Limb (tissue), 2 donors: ENCODE measurements at regions not wholly inside any gene's neighbourhood (a gene's known extent, or its start where the extent isn't known, plus 50 kb on each side); places are given as distances from the start of the nearest gene placed in this dataset.

ENCODE experiments used
- DNase-seq, 2 donors: peaks; one replicate each; pipeline ENCODE4 v3.0.0-alpha.2; 2016; ENCODE audit errors: extremely low spot score in 2 of 2

DNA sequence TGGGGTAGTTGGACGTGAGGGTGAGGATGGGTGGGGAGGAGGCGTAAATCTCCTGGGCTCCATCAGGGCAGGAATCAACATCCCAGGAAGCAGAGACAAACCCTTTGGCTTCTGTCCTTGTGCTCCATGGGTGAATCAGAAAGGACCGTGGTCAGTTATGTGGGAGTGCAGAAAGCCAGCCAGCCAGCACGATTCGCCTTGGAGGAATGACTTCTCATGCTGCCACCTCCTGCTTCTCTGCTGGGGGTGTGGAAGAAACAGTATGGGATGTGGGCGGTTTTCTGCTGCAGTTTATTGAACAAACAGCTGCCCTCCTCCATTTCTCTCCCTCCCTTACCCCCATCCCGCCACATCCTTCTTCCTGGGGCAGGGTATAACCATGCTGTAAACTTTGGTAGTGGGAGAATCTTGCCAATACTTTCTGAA, 214.5 kb downstream of the SOX4 start:
- no peak for DNase-seq

DNA sequence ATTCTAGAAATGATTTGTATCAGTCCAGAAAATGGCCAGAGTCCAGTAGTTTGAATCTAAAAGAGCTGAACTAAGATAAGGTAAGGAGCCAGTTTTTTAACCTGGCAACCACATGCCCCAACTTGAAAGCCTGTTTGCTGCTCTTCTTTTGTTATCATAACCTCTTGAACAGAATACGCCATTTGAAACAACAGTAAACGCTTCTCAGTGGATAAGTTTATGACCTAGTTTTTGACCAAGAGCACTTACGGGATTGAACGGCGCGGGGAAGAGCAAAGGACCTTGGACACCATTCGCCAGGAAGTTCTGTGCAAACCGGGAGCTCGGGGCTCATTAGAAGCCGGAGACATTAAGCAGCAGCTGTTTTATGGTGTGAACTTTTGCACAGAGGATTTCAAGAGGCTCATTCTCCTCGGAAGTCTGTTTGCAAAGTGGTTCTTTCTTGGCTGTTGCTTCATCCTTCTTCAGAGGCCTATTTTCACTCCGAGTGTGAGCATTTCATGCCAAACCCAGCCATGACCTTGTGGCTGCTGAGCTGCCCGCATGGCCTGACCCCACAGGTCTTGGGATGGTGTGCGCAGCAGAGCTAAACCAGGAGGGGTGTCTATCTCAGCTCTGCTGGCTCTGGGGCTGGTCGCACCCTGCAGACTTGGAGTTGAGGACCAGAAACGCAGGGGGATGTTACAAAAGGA, 215.1 kb downstream of the SOX4 start:
- DNase-seq: peak in 1 of 2 donors; percentile 64

DNA sequence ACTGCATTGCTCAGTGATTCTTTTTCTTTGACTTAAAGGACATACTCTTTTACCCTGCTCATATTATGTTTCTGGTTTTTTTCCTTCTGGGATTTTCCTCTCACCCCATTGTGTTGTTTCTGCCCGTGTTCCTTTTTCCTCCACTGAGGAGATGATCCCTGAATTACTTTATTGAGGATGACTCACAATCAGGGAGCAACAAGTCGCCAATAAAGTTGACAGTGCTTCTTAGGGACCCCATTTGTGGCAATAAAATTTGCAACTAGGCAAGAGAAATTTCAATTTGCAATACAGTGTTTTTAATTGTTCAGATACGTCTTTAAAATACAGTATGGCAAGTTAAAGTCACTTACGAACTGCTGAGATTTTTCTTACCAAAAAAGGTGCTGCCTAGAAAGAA, 217.9 kb downstream of the SOX4 start:
- no peak for DNase-seq

DNA sequence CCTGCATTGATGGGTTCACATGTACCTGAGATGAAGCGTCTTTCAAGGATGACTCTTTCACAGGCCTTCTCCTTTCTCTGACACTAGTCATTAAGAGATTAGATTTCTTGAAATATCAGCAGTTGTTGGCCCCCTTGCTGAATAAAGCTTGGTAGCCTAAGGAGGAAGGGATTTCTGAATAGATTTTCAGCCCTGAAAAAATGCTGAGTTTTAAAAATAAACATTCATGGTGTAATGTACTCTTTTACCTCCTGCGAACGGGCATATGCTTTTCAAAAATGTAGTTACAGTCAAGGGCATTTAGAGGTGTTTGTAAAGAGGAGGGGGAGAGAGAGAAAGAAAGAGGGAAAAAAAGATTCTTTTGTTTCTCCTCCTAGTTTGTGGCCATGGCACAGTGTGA, 222.7 kb downstream of the SOX4 start:
- DNase-seq: no peak

DNA sequence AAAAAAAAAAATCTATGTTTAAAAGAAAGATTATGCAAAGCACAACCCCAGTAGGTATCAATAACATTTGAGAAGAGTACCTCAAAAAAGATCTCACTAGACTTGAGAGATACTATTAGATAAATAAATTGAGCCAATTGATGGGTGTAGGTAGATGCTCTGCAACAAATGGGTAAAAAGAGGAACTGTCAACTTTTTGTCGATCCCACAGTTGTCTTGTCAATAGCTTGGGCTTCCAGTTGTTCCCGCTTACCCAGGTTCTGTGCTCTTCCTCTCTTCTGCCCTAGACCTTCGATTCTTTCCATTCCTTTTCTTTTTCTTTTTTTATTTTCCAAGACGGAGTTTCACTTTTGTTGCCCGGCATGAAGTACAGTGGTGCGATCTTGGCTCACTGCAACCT, 226.9 kb downstream of the SOX4 start:
- no peak for DNase-seq

DNA sequence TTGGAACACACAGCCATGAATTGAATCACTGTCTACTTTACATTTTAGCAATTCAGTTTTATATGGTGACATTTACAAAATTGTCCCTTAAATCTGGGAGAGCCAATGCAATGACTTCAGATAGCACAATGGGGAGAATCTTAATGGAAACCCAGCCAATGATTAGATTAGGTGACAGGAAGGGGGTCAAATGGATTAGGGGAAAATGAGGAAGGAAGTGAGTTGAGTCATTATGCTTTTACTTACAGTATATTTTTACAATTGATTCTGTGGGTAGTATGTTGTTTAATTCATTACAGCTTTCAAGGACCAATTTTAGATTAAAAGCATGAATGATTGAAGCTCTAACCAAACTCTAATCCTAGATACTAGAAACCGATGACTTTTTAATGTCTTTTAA, 229.8 kb downstream of the SOX4 start:
- DNase-seq: no peak

DNA sequence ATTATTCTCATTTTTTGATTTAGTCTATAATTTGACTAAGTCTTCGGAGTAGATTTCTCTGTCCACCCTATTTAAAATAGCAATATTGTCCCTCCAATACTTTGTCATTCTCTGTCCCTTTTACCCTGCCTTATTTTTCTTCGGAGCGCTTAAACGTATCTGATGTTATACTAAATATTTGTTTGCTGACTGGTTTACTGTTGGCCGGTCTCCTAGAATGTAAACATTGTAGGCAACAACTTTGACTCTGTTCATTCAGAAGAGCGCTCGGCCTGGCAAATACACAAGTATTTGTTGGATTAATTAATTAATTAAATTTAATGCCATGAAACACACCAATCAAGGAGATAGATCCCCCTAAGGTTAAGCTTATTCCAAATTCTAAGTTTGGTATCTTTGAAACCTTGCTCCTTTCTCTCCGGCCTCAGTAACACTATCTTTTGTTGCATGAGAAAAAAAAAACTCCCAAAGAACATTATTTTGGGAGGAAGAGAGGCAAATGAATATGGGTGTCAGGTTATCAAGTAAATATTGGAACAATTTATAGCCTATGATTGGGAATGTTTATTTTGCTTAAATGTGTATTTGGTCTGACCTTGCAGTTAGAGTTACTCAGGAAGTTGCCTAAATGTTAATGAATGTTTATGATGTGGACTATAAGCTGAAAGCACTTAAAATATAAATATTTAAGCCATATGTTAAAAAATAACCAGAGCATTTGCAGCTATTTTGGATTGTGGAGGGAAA, 231.1 kb downstream of the SOX4 start:
- no peak for DNase-seq

DNA sequence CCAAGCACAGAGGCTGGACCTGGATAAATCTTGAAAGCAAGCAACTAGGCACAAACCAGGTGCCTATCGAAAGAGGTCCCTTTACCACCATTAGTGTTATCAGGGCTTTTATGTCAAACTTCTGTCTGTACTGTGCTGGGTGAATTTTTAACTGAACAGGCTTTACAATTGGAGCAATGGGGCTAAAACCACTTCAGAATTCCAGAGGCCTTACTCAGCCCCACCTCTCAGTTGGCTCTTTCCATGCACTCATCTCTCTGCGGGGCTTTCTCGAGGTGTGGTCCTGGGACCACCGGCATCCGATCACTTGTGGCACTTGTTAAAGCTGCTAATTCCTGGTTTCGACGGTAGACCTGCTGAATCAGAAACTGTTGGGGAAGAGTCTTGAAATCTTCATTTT, 232.5 kb downstream of the SOX4 start:
- DNase-seq: no peak

DNA sequence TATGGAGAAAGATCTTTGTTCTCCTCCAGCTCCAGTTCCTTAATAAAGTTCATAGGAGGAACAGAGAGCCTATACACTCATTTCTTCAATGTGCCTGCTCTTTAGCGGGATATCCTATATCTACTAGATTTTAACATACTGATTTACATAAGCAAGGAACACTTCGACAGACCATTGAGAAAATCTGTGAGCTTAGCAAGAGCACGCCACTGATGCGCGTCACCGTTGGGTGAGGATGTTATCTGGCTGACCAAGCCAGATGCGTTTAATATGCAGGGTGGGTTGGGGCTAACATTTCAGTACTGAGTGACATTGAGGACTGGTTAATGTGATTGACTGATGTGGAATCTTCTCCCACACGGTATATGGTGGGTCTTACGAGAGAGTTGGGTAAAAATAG, 233.4 kb downstream of the SOX4 start:
- DNase-seq: no peak

DNA sequence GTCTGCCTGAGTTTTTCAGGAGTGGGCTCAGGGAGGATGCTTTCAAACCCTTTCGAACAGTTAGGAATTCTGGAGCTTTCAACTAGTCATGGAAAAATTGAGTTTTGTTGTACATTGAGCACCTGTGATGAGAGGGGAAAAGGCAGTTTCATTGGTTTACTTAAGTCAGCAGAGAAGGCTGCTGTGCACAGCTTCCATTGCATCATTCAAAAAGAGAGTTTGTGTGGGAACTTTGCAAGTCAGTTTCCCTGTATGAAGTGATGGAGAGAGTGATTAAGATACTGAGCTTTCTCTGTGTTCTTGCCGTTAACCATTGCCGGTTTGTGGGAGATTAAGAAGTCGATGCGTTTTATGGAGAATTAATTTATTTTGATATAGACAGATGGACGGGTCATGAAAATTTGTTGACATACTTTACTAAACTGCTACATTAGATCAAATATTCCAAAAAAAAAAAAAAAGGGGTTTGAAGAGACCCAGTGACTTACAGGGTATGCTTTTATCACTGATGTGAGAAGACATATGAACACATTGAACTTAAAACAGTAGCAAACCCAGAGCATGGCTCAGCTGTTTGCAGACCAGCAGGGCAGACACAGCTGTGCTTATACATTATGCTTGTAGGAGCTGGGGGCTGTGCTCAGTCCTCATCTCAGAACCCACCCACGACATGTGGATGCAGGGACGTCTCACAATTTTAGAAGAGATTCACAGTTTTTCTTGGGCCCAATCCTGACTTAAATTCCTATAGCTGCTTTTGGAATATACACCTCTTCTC, 234.1 kb downstream of the SOX4 start:
- no peak for DNase-seq

DNA sequence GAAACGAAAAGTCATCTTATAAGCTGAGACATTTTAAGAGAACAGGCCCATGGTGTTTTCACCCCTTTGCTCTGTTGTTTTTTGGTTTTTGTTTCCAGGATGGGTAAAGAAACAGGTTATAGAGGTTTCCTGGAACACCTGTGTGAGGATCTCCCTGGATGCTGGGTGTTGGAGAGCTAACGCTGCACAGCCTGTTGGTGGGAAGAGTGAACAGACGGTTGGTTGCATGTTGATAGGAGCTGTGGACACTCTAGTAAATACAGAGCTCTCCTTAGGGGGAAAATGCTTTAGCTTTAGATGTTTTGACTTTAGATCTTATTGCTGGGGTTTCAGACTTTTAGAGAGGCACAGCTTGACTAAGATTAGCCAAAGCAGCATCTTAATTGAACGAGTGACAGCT, 235.2 kb downstream of the SOX4 start:
- no peak for DNase-seq

DNA sequence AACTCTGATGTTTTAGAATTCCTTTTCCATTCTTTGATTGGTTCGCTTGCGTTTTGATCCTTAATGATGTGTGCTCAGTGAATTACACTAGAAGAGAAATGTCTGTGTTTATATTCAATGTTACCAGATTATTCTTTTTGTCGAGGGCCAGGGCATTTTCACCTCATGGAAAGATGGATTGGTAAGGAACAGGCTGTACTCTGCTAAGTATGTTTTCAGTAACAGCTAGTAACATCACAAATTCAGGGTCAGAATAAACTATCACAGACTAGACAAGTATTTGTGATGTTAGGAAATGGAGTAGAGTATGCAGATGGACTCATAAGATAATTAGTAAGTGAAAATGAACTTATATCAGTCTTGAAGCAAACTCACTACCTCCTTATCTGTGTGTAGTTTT, 235.6 kb downstream of the SOX4 start:
- no peak for DNase-seq

DNA sequence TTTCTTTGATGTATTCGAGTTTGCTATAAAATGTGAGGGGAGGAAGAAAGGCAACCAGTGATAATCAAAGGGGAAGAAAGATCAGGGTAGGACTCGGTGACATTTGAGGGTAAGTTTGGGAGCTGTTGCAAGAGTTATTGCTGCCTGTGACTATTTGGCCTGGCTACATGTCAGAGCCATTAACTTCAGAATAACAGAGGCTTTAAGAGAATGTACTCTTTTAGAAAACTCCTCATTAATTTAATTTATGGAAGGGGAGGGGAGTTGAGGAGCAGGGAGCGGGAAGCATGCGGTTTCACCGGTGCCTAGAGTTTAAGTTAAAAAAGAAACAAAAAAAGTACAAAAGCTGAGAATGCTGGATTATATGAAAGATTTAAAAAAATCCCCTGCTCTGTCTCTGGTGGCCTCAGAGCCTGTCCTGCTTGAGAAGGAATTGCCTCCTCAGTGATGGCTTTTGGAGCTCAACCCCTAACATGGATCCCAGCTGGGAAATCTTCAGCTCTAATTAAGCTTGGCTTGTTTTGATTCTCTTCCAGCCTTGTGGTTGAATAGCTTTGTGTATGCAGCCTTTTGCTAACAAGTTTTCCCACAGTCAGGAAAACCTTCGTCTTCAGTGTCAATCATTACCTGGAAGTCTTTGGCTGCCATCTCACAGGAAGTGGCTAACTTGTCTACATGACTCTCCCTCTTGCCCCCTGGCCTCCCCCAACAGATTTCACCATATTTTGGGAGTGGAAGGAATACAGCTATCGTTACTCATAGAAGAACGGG, 238.2 kb downstream of the SOX4 start:
- DNase-seq: no peak

DNA sequence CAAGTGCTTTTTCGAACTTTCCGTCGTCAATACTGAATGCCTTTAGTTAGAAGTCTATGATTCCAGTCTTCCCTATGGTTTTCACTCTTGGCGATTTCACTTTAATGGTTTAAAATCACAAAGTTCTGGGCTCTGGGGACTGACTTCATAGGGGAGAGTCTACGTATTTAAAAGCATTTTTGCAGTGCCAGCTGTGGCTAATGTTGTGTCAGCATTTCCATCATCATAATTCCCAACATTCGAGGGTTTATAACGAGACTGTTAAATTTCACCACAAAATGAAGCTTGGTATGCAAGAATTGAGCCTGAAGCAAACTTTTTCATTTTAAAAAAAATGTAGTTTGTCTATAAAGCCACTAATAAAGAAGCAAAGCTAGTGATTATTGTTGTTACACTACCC, 242.7 kb downstream of the SOX4 start:
- no peak for DNase-seq

DNA sequence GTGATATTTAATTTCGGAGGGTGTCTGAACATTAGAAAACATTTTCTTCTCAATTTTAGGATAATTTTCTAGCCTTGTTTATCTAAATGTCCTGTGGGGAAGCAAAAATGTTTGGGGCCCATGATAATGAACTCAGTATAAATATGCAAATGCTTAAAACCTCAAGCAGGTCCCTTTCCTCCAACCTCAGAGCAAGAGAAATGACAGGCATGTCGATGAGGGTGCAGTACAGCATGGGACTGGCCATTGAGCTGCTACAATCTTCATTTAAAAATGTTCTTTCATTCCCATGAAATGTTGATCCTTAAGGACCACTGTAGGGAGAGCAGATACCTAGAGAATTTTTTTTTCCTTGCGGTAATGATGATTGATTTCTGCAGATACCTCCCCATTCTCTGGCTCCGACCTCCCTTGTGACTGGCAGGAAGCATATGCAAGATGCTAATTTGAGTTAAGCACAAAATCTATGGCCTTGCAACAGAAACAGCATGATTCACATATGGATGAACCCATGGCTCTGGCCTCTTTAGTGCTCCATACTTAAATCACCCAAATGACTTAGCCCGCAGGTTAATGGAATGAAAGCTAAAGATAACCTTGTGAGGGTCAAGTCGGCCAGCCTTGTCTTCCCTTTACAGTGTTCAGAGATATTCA, 243.3 kb downstream of the SOX4 start:
- no peak for DNase-seq

DNA sequence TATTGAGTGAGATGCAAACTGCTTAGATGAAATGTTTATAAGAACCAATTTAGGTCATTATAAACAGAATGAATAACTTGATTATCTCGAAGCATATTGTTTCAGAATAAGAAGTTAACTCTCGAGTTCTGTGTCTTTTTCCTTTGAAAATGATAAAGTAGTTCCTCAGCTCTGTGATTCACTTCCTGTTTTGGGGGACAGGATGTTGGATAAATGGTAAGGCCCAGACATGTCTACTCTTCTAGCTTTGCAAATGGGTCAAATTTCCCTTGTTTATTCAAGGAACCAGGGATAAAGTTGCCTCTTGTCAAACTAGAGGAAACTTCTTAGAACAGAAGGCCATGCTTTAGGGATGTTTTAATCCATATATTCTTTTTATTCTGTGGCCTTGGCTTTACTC, 246.9 kb downstream of the SOX4 start:
- no peak for DNase-seq

DNA sequence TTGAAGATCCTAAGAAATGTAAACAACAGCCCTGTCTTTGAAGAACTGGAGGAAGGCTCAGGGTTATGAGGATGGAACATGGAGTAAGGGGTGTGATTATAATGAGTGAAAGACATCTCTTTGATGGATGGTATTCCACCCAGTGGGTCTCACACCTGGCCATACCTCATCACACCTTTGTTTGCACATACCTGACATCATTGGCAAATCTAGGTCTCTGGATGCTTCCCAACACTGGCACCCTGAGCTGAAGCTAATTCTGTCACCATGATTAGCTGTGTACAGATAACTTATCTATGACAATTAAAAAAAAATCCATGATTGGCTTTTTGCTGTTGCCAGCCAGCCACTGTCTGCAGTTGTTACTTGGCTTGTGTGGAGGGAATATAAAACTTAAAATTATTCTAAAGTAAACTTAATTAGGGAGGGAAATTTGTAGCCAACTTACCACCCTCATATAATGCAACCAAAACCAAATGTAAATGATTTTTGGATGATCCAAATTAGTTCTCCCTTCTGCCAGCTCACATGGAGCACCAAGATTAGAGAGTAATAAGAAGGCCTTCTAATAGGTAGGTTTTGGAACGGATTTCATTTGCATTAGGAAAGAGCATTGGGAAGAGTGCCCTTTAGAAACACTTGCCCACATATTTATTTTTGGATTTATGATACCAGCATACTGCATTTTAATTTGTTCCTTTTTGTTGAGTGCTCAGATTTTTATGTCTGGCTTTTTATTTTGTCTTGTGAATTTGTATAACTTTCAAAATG, 249.5 kb downstream of the SOX4 start:
- DNase-seq: no peak

DNA sequence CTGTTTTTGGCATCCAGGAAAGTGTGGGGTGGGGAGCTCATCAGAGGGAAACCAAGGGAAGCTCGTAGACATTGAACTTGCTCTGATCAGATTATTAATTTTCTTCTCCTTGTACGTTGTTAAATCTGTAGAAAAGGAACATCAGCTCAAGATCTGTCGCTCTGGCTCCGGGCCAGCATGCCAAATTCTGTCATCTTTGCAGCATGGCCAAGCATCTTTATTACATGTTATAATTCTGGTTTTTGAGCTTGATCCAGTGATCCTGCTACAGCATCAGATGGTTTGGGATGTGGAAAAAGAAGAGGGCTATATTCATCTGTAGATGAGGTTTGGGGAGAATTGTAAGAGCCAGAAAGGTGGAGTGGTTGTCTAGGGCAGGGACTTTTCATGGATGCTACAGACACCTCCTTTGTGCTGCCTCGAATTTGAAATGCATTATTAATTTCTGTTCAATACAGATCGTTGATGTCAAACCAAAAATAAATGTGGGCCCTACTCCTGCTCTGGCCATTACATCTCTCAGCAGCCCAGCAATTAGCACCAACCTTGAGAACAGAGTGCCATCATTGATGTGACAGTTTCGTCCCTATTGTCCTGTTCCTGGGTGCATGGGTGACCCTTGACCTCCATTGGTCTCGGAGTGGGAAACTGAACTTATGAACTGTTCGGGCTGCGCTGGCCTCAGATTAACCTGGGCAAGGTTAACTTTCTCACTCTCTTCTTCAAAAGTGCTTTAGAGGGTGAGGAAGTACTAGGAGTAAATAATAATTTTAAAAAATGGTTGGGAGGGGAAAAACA, 250.8 kb downstream of the SOX4 start:
- no peak for DNase-seq

DNA sequence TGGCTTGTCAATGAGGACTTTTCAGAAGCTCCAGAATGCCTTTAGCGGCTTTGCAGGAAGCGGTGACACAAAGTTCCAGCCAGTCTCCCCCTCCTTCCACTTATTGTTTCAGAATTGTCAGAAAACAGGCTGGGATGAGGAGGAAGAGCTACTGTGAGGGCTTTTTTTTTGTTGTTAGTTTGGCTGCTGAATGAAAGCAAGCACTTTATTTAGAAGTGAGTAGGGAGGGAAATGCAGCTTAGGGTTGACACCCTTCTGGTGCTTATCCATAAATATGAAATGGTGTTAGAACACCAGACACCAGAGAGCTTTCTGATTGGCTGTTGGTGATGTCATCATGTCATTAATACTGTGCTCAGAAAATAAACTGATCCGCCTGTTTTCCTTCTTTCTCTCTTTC, 251.5 kb downstream of the SOX4 start:
- no peak for DNase-seq
